IMR-90 (cell line): ENCODE measurements at regions not wholly inside any gene's neighbourhood (a gene's known extent, or its start where the extent isn't known, plus 50 kb on each side); places are given as distances from the start of the nearest gene placed in this dataset.
"Not testable (repeated sequence)": the region's sequence is repeated elsewhere in the genome, so short reads cannot be mapped to it uniquely, and the experiment has no call there.

ENCODE experiments used
- ATAC-seq: fragments of 200-7000 bp; cut with Tn5 transposase; 2 replicates; pipeline ENCODE4 v1.9.1; 2020; ENCODE audit warnings: low read depth, mild to moderate bottlenecking, moderate library complexity
- BruUV-seq: library from RNA; stranded (reverse); fragments of 400-500 nt; replicated peaks from 2 replicates; lab custom pipeline; 2021; lab: Mats Ljungman, UMichigan
- CTCF ChIA-PET: fragments of 300-600 bp; formaldehyde crosslinking; extraction: SDS; loops from one replicate; lab custom pipeline; 2021; ENCODE audit warnings: antibody characterized with exemption; lab: Yijun Ruan, JAX
- POLR2A ChIA-PET: fragments of 300-600 bp; sonication (Branson Sonifier 250); formaldehyde crosslinking; loops from one replicate; lab custom pipeline; 2022; ENCODE audit warnings: antibody characterized with exemption; ENCODE audit not compliant: unreplicated experiment; lab: Charles Lee
- DNase-seq: peaks from one replicate; pipeline ENCODE4 v3.0.0; 2013
- H2AFZ ChIP-seq: replicated peaks from 2 replicates; pipeline ENCODE3; 2013; ENCODE audit warnings: low read length, mild to moderate bottlenecking; ENCODE audit not compliant: poor library complexity
- H2AK5ac ChIP-seq: 2 replicates; pipeline ENCODE4 v1.6.1; 2013; ENCODE audit warnings: low read depth, low read length, inconsistent platforms
- H2AK9ac ChIP-seq: replicated peaks from 2 replicates; pipeline ENCODE3; 2013; ENCODE audit warnings: mild to moderate bottlenecking, low read depth, low read length, moderate library complexity; ENCODE audit not compliant: poor library complexity
- H2BK120ac ChIP-seq: 2 replicates; pipeline ENCODE4 v1.6.1; 2013; ENCODE audit warnings: low read depth, low read length, inconsistent platforms
- H2BK15ac ChIP-seq: 3 replicates; pipeline ENCODE4 v1.6.1; 2013; ENCODE audit warnings: low read depth, low read length, inconsistent platforms
- H2BK20ac ChIP-seq: 2 replicates; pipeline ENCODE4 v1.6.1; 2013; ENCODE audit warnings: low read depth, mild to moderate bottlenecking, inconsistent platforms, low read length, moderate library complexity
- H2BK5ac ChIP-seq: 2 replicates; pipeline ENCODE4 v1.6.1; 2013; ENCODE audit warnings: mild to moderate bottlenecking, low read depth, low read length, inconsistent platforms; ENCODE audit not compliant: poor library complexity, severe bottlenecking
- H3K14ac ChIP-seq: replicated peaks from 2 replicates; pipeline ENCODE4 v1.6.1; 2013; ENCODE audit warnings: low read depth, low read length, inconsistent platforms
- H3K18ac ChIP-seq: 2 replicates; pipeline ENCODE4 v1.6.1; 2013; ENCODE audit warnings: low read depth, low read length, control low read depth
- H3K23ac ChIP-seq: 2 replicates; pipeline ENCODE4 v1.6.1; 2013; ENCODE audit warnings: low read depth, low read length, inconsistent platforms
- H3K27ac ChIP-seq: 2 replicates; pipeline ENCODE4 v1.5.1; 2013; ENCODE audit warnings: mild to moderate bottlenecking, control low read depth, low read length; ENCODE audit not compliant: insufficient read depth
- H3K27me3 ChIP-seq: 2 replicates; pipeline ENCODE4 v1.6.1; 2013; ENCODE audit warnings: low read length; ENCODE audit not compliant: control insufficient read depth, insufficient read depth
- H3K36me3 ChIP-seq: 2 replicates; pipeline ENCODE4 v1.6.1; 2013; ENCODE audit warnings: low read length, mixed read lengths; ENCODE audit not compliant: control insufficient read depth, insufficient read depth
- H3K4ac ChIP-seq: 2 replicates; pipeline ENCODE4 v1.6.1; 2013; ENCODE audit warnings: low read depth, low read length, inconsistent platforms
- H3K4me1 ChIP-seq: 2 replicates; pipeline ENCODE4 v1.6.1; 2013; ENCODE audit warnings: low read length, mixed read lengths; ENCODE audit not compliant: control insufficient read depth, insufficient read depth
- H3K4me2 ChIP-seq: 2 replicates; pipeline ENCODE4 v1.6.1; 2013; ENCODE audit warnings: low read depth, mild to moderate bottlenecking, control low read depth, low read length, moderate library complexity
- H3K4me3 ChIP-seq: 2 replicates; pipeline ENCODE4 v1.5.1; 2013; ENCODE audit warnings: low read depth, mild to moderate bottlenecking, control low read depth, low read length, moderate library complexity; ENCODE audit not compliant: insufficient read depth
- H3K56ac ChIP-seq: 2 replicates; pipeline ENCODE4 v1.6.1; 2013; ENCODE audit warnings: low read length, inconsistent platforms; ENCODE audit not compliant: insufficient read depth; ENCODE audit errors: extremely low read depth
- H3K79me1 ChIP-seq, 2 experiments: 2 replicates each; pipeline ENCODE4 v1.6.1; 2013; ENCODE audit warnings: low read length in 2 of 2, inconsistent platforms in 1 of 2, low read depth in 1 of 2
- H3K9ac ChIP-seq: 2 replicates; pipeline ENCODE4 v1.6.1; 2013; ENCODE audit warnings: low read depth, low read length, control low read depth
- H3K9me1 ChIP-seq: 2 replicates; pipeline ENCODE4 v1.6.1; 2013; ENCODE audit warnings: low read length, inconsistent platforms; ENCODE audit not compliant: insufficient read depth
- H3K9me3 ChIP-seq: 2 replicates; pipeline ENCODE4 v1.6.1; 2013; ENCODE audit warnings: low read length; ENCODE audit not compliant: control insufficient read depth, insufficient read depth
- H4K20me1 ChIP-seq: 2 replicates; pipeline ENCODE4 v1.6.1; 2013; ENCODE audit warnings: low read length, inconsistent platforms; ENCODE audit not compliant: insufficient read depth
- H4K5ac ChIP-seq: 2 replicates; pipeline ENCODE4 v1.6.1; 2013; ENCODE audit warnings: mild to moderate bottlenecking, low read depth, low read length, control low read depth
- H4K8ac ChIP-seq, 2 experiments: 2 replicates each; pipeline ENCODE4 v1.6.1; 2013; ENCODE audit warnings: low read depth in 2 of 2, low read length in 2 of 2, control low read depth in 1 of 2, inconsistent platforms in 1 of 2
- H4K91ac ChIP-seq: 2 replicates; pipeline ENCODE4 v1.6.1; 2013; ENCODE audit warnings: low read depth, low read length, inconsistent platforms; ENCODE audit not compliant: insufficient read depth
- WGBS, 2 experiments: methylation state at CpG; one replicate each; pipeline versions ENCODE4 v1.1.5 to v1.1.7; 2013; ENCODE audit warnings: missing lambda C conversion rate in 2 of 2; ENCODE audit not compliant: insufficient read length in 1 of 2; ENCODE audit errors: extremely low coverage in 2 of 2; 5-methylcytosine and 5-hydroxymethylcytosine counted together
- dilution Hi-C: fragments of 300-500 bp; cut with HindIII; formaldehyde crosslinking; loops from one replicate; pipeline ENCODE4 v1.14.3; 2018; ENCODE audit warnings: low sequenced_read_pairs; ENCODE audit not compliant: unreplicated experiment
- in situ Hi-C: fragments of 300-500 bp; cut with MboI; formaldehyde crosslinking; loops from 3 replicates; pipeline ENCODE4 v1.14.3; 2019; ENCODE audit warnings: low sequenced_read_pairs, inconsistent platforms, mixed read lengths
- intact Hi-C: fragments of 100-400 bp; cut with micrococcal nuclease; formaldehyde crosslinking; loops from 2 replicates; pipeline ENCODE4 v1.10.0; 2022

GRCh38 chr2:195072806-195073205, 584.2 kb upstream of the SLC39A10 start:
- H3K27me3 ChIP-seq, H2AFZ ChIP-seq, H2AK5ac ChIP-seq, H4K8ac ChIP-seq, ATAC-seq, H3K23ac ChIP-seq, H3K4ac ChIP-seq, H4K91ac ChIP-seq, H2AK9ac ChIP-seq, H3K27ac ChIP-seq, H3K4me1 ChIP-seq, intact Hi-C loops, H3K9me3 ChIP-seq, H2BK15ac ChIP-seq, H3K14ac ChIP-seq, H3K56ac ChIP-seq, POLR2A ChIA-PET, H2BK20ac ChIP-seq, DNase-seq, BruUV-seq, H3K79me1 ChIP-seq, H3K9ac ChIP-seq, H3K36me3 ChIP-seq, H2BK120ac ChIP-seq, H3K18ac ChIP-seq, H3K4me2 ChIP-seq, H4K20me1 ChIP-seq, H3K9me1 ChIP-seq, in situ Hi-C loops, CTCF ChIA-PET, H2BK5ac ChIP-seq, H4K5ac ChIP-seq, H3K4me3 ChIP-seq, dilution Hi-C loops: not testable (repeated sequence)
- WGBS, 2 experiments: no CpG with 5 or more reads among the region's 13 CpGs
